HEK293 (cell line): ENCODE measurements at regions not wholly inside any gene's neighbourhood (a gene's known extent, or its start where the extent isn't known, plus 50 kb on each side); places are given as distances from the start of the nearest gene placed in this dataset.

Source experiments
- CTCF ChIP-seq: fragments of 450-650 bp; formaldehyde crosslinking; IDR thresholded peaks from 2 replicates; pipeline ENCODE4 v1.5.1; 2016; ENCODE audit warnings: missing biosample characterization, missing genetic modification characterization
- REST ChIP-seq: fragments of 450-650 bp; formaldehyde crosslinking; IDR thresholded peaks from 2 replicates; pipeline ENCODE4 v1.5.1; 2016; ENCODE audit warnings: missing biosample characterization, missing genetic modification characterization
- SP2 ChIP-seq: fragments of 450-650 bp; formaldehyde crosslinking; IDR thresholded peaks from 2 replicates; pipeline ENCODE4 v1.5.1; 2016; ENCODE audit warnings: missing biosample characterization, missing genetic modification characterization
- YY1 ChIP-seq: fragments of 450-650 bp; formaldehyde crosslinking; IDR thresholded peaks from 2 replicates; pipeline ENCODE4 v1.5.1; 2018; ENCODE audit warnings: missing biosample characterization, missing genetic modification characterization
- ZBTB1 ChIP-seq: fragments of 450-650 bp; formaldehyde crosslinking; IDR thresholded peaks from 2 replicates; pipeline ENCODE4 v1.5.1; 2016; ENCODE audit warnings: missing biosample characterization, missing genetic modification characterization
- ZNF138 ChIP-seq: fragments of 450-650 bp; formaldehyde crosslinking; IDR thresholded peaks from 2 replicates; pipeline ENCODE4 v1.5.1; 2016; ENCODE audit warnings: missing biosample characterization, missing genetic modification characterization, borderline replicate concordance
- ZNF214 ChIP-seq: fragments of 450-650 bp; formaldehyde crosslinking; IDR thresholded peaks from 2 replicates; pipeline ENCODE4 v1.5.1; 2017; ENCODE audit warnings: missing biosample characterization, mild to moderate bottlenecking, missing genetic modification characterization, borderline replicate concordance
- ZNF280D ChIP-seq: fragments of 450-650 bp; formaldehyde crosslinking; IDR thresholded peaks from 2 replicates; pipeline ENCODE4 v1.5.1; 2016; ENCODE audit warnings: missing biosample characterization, missing genetic modification characterization
- ZNF518A ChIP-seq: fragments of 450-650 bp; formaldehyde crosslinking; conservative IDR thresholded peaks from 2 replicates; pipeline ENCODE4 v1.5.1; 2016; ENCODE audit warnings: low read depth, missing biosample characterization, missing genetic modification characterization
- ZNF561 ChIP-seq: fragments of 450-650 bp; IDR thresholded peaks from 2 replicates; pipeline ENCODE4 v1.5.1; 2018; ENCODE audit warnings: missing biosample characterization, missing genetic modification characterization, borderline replicate concordance
- ZNF571 ChIP-seq: fragments of 450-650 bp; formaldehyde crosslinking; IDR thresholded peaks from 2 replicates; pipeline ENCODE4 v1.5.0; 2017; ENCODE audit warnings: missing biosample characterization, missing genetic modification characterization
- ZNF629 ChIP-seq: fragments of 450-650 bp; formaldehyde crosslinking; IDR thresholded peaks from 2 replicates; pipeline ENCODE4 v1.5.1; 2017; ENCODE audit warnings: missing biosample characterization, missing genetic modification characterization
- ZNF704 ChIP-seq: fragments of 450-650 bp; formaldehyde crosslinking; IDR thresholded peaks from 2 replicates; pipeline ENCODE4 v1.5.1; 2016; ENCODE audit warnings: missing biosample characterization, missing genetic modification characterization
- ZSCAN5A ChIP-seq: fragments of 450-650 bp; formaldehyde crosslinking; IDR thresholded peaks from 2 replicates; pipeline ENCODE4 v1.5.1; 2016; ENCODE audit warnings: missing biosample characterization, missing genetic modification characterization

- no peak for TF ChIP-seq ZNF571 (tag by site-specific recombination)
- no peak for TF ChIP-seq ZNF518A (tag by site-specific recombination)
- TF ChIP-seq CTCF (tag by site-specific recombination): no peak
- TF ChIP-seq ZNF280D (tag by site-specific recombination): no peak
- TF ChIP-seq YY1: no peak
- no peak for TF ChIP-seq ZNF629 (tag by site-specific recombination)
- TF ChIP-seq ZNF704 (tag by site-specific recombination): no peak
- no peak for TF ChIP-seq REST (tag by site-specific recombination)
- no peak for TF ChIP-seq ZNF138 (tag by site-specific recombination)
- no peak for TF ChIP-seq SP2 (tag by site-specific recombination)
- no peak for TF ChIP-seq ZNF561 (tag by site-specific recombination)
- TF ChIP-seq ZBTB1 (tag by site-specific recombination): no peak
- TF ChIP-seq ZNF214 (tag by site-specific recombination): no peak
- TF ChIP-seq ZSCAN5A (tag by site-specific recombination): no peak
Observed at GRCh38 chrX:55167901-55168300, 52.2 kb upstream of the PAGE5 start.
